Tibial nerve (tissue), 4 donors: ENCODE measurements at regions not wholly inside any gene's neighbourhood (a gene's known extent, or its start where the extent isn't known, plus 50 kb on each side); places are given as distances from the start of the nearest gene placed in this dataset.

Experiments
- EP300 ChIP-seq, 2 donors: sonication (generic); formaldehyde crosslinking; IDR thresholded peaks; one replicate each; pipeline ENCODE4 v1.6.1; 2017; ENCODE audit warnings: antibody characterized with exemption in 2 of 2, mild to moderate bottlenecking in 1 of 2
- POLR2A ChIP-seq, 2 donors: fragments of 450-650 bp; IDR thresholded peaks; one replicate each; pipeline ENCODE4 v1.6.1; 2017; ENCODE audit warnings: antibody characterized with exemption in 2 of 2, mild to moderate bottlenecking in 2 of 2, moderate library complexity in 2 of 2
- TF ChIP-seq, protein P1 (sequence below), 5 experiments: fragments of 200-600 bp in 3 of 5; fragments of 450-650 bp in 2 of 5; sonication (generic) in 3 of 5; IDR thresholded peaks; one replicate each; pipeline ENCODE4 v1.5.1; 2016 to 2019; ENCODE audit warnings: antibody characterized with exemption in 5 of 5, mild to moderate bottlenecking in 3 of 5, moderate library complexity in 2 of 5

DNA sequence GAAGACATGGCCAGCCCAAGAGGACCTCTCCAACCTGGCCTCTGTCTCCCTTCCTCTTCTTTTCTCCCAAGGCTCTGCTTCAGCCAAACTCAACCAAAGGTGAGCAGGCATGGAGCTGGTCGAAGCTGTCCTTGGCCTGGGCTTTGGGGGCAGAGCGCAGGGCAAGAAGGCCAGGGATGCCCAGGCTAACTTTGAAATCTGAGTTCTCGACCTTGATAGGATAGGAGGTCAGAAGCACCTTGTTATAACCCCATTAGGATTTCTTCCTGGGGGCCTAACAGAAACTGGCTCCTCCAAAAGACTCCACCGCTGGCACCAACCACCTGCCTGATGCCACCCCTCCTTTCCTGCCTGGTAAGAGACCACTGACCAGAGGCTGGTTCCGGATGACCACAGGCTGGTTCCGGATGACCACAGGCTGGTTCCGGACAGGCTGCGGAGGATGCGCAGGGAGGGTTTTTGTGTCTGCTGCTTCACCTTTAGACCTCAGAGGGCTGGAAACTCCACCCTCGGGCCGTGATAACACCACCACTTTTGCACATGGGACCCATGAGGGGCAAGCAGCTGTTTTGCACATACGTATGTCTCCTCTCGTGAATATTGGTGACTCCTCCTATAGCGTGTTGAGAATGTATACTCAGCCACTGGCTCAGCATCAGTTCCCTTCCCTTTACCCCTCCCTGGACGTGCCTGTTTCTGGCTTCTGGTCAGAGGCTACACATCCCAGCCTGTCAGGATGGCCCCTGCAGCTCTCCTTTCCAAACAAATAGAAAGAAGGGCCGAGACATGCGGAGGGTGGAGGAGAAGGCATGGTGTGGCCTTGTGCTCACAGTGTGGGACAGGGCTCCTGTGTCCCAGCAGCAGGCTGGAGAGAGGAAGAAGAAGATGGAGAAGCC lies 140.1 kb downstream of the DNAJB6 start:
- no peak for TF ChIP-seq EP300 (IDR thresholded peaks at IDR 0.05)
- TF ChIP-seq POLR2A (IDR thresholded peaks at IDR 0.05): no peak
- TF ChIP-seq, protein P1, sequence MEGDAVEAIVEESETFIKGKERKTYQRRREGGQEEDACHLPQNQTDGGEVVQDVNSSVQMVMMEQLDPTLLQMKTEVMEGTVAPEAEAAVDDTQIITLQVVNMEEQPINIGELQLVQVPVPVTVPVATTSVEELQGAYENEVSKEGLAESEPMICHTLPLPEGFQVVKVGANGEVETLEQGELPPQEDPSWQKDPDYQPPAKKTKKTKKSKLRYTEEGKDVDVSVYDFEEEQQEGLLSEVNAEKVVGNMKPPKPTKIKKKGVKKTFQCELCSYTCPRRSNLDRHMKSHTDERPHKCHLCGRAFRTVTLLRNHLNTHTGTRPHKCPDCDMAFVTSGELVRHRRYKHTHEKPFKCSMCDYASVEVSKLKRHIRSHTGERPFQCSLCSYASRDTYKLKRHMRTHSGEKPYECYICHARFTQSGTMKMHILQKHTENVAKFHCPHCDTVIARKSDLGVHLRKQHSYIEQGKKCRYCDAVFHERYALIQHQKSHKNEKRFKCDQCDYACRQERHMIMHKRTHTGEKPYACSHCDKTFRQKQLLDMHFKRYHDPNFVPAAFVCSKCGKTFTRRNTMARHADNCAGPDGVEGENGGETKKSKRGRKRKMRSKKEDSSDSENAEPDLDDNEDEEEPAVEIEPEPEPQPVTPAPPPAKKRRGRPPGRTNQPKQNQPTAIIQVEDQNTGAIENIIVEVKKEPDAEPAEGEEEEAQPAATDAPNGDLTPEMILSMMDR (IDR thresholded peaks at IDR 0.05): no peak
